Ovary (tissue), 3 donors: ENCODE measurements at regions not wholly inside any gene's neighbourhood (a gene's known extent, or its start where the extent isn't known, plus 50 kb on each side); places are given as distances from the start of the nearest gene placed in this dataset.

Source experiments
- CTCF ChIP-seq, 3 donors: fragments of 450-650 bp in 2 of 3; fragments of 200-600 bp in 1 of 3; IDR thresholded peaks; one replicate each; pipeline versions ENCODE4 v1.5.1 to v1.8.0; 2016 to 2022; ENCODE audit warnings: antibody characterized with exemption in 3 of 3, mild to moderate bottlenecking in 1 of 3
- EP300 ChIP-seq: sonication (generic); formaldehyde crosslinking; IDR thresholded peaks from one replicate; pipeline ENCODE4 v1.6.1; 2017; ENCODE audit warnings: antibody characterized with exemption
- POLR2A ChIP-seq: fragments of 450-650 bp; IDR thresholded peaks from one replicate; pipeline ENCODE4 v1.6.1; 2017; ENCODE audit warnings: antibody characterized with exemption, mild to moderate bottlenecking, moderate library complexity
- donor health status: DM: no; HTN: no; CAD: no.

GRCh38 chr4:128424527-128425497 lies 137.2 kb upstream of the PGRMC2 start:
- TF ChIP-seq CTCF (IDR thresholded peaks at IDR 0.05): no peak
- no peak for TF ChIP-seq POLR2A
- TF ChIP-seq EP300: no peak
